Common myeloid progenitor, CD34-positive (primary cell): ENCODE measurements at regions not wholly inside any gene's neighbourhood (a gene's known extent, or its start where the extent isn't known, plus 50 kb on each side); places are given as distances from the start of the nearest gene placed in this dataset.

Experiments
- CTCF ChIA-PET: fragments of 350-600 bp; sonication (Branson Sonifier 250); formaldehyde crosslinking; loops from one replicate; lab custom pipeline; 2021; ENCODE audit warnings: antibody characterized with exemption; lab: Charles Lee
- POLR2A ChIA-PET: fragments of 350-600 bp; sonication (Branson Sonifier 250); formaldehyde crosslinking; loops from one replicate; lab custom pipeline; 2021; ENCODE audit warnings: antibody characterized with exemption; lab: Charles Lee
- DNase-seq, 3 donors: peaks; one replicate each; pipeline versions ENCODE4 v3.0.0 to v3.0.0-alpha.2; 2013
- H3K27ac ChIP-seq, 2 experiments: 1 replicate in 1 of 2; 2 replicates in 1 of 2; pipeline ENCODE4 v1.7.0; 2013; ENCODE audit warnings: inconsistent platforms in 2 of 2, low read length in 2 of 2, mild to moderate bottlenecking in 2 of 2, low read depth in 1 of 2, moderate library complexity in 1 of 2; ENCODE audit not compliant: severe bottlenecking in 2 of 2, insufficient read depth in 1 of 2, poor library complexity in 1 of 2
- H3K27me3 ChIP-seq, 5 experiments: replicated peaks in 2 of 5; 1 replicate in 3 of 5; 2 replicates in 2 of 5; pipeline versions ENCODE4 v1.6.1 to v1.7.0; 2013; ENCODE audit warnings: low read length in 4 of 5, mild to moderate bottlenecking in 2 of 5, moderate library complexity in 2 of 5, inconsistent platforms in 1 of 5; ENCODE audit not compliant: insufficient read depth in 5 of 5, control insufficient read depth in 4 of 5
- H3K36me3 ChIP-seq, 4 experiments: 1 replicate in 2 of 4; 2 replicates in 2 of 4; pipeline versions ENCODE4 v1.6.1 to v1.7.0; 2013; ENCODE audit warnings: low read length in 3 of 4, control low read depth in 1 of 4, mild to moderate bottlenecking in 1 of 4; ENCODE audit not compliant: control insufficient read depth in 4 of 4, insufficient read depth in 4 of 4
- H3K4me1 ChIP-seq, 4 experiments: 1 replicate in 3 of 4; 2 replicates in 1 of 4; pipeline versions ENCODE4 v1.6.1 to v1.7.1; 2013; ENCODE audit warnings: low read length in 3 of 4, mild to moderate bottlenecking in 3 of 4, control low read depth in 1 of 4, inconsistent platforms in 1 of 4, moderate library complexity in 1 of 4; ENCODE audit not compliant: control insufficient read depth in 4 of 4, insufficient read depth in 4 of 4; ENCODE audit errors: control extremely low read depth in 1 of 4
- H3K4me3 ChIP-seq, 7 experiments: 1 replicate in 4 of 7; 2 replicates in 3 of 7; pipeline versions ENCODE4 v1.5.1 to v1.7.0; 2013; ENCODE audit warnings: mild to moderate bottlenecking in 7 of 7, low read length in 6 of 7, moderate library complexity in 6 of 7, inconsistent platforms in 2 of 7, low read depth in 2 of 7, control low read depth in 1 of 7; ENCODE audit not compliant: insufficient read depth in 4 of 7, control insufficient read depth in 1 of 7; ENCODE audit errors: extremely low read depth in 1 of 7
- H3K9me3 ChIP-seq, 5 experiments: 1 replicate in 4 of 5; 2 replicates in 1 of 5; pipeline versions ENCODE4 v1.6.1 to v1.7.1; 2013; ENCODE audit warnings: low read length in 4 of 5, mild to moderate bottlenecking in 2 of 5, inconsistent platforms in 1 of 5, low read depth in 1 of 5, moderate library complexity in 1 of 5; ENCODE audit not compliant: control insufficient read depth in 4 of 5, insufficient read depth in 2 of 5; ENCODE audit errors: control extremely low read depth in 1 of 5
- WGBS: methylation state at CpG from one replicate; pipeline ENCODE4 v1.1.5; 2013; ENCODE audit not compliant: insufficient coverage; 5-methylcytosine and 5-hydroxymethylcytosine counted together

DNA sequence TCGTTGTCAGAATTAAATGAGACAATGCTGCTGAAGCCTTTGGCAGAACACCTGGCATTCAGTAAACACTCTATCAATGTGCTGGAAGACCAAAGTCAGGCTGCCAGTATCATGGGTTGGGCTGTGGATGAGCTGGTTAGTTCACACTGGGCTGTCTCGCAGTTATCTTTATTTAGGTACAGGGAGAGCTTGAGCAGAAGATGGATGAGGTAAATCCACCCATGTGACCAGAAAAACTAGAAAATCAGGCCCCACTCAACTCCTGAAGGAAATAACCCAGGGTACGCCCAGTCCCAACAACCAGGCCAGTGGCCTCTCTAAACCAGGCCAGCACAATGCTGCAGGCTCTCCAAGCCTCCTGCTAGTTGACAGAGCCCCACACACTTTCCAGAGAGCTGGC is 330.3 kb downstream of the TNS1 start:
- CTCF ChIA-PET: no interaction called here
- DNase-seq: no peak

DNA sequence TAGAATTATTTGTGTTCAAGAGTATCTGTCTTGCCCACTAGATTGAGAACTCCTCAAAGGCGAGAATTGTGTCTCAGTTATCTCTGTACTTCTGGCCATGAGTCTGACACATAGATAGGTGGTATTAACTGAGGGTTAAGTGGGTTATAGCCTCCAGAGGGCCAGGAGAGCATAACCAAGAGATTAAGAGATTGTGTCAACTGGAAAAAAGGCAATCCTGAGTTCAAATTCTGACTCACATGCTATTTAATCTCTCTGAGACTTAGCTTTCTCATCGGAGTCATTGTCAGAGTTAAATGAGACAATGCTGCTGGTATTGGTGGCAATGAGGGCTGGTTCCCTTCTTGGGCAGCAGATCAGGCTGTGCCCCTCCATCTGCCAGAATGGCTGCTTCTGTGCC is 330.9 kb downstream of the TNS1 start:
- CTCF ChIA-PET: no interaction called here
- no peak overlapping the region for H3K27ac ChIP-seq
- DNase-seq: no peak
- no peaks in the 10 kb centered on the region for H3K36me3 ChIP-seq
- POLR2A ChIA-PET: no interaction called here
- H3K4me1 ChIP-seq: no peaks in the 10 kb centered on the region
- no peak overlapping the region for H3K4me3 ChIP-seq
- no peaks in the 10 kb centered on the region for H3K9me3 ChIP-seq
- 70% methylated on average over 2 of the region's 2 CpGs for WGBS
- peaks cover 0 to 3% (median 0%) of the 10 kb centered on the region in 5 experiments for H3K27me3 ChIP-seq

More for the DNA sequence above, 330.3 kb downstream of the TNS1 start:
- no peaks in the 10 kb centered on the region for H3K36me3 ChIP-seq
- no peaks in the 10 kb centered on the region for H3K4me1 ChIP-seq
- WGBS: 89% methylated on average over 3 of the region's 3 CpGs
- H3K27ac ChIP-seq: no peak overlapping the region
- H3K9me3 ChIP-seq: no peaks in the 10 kb centered on the region
- POLR2A ChIA-PET: no interaction called here
- peaks cover 0 to 3% (median 0%) of the 10 kb centered on the region in 5 experiments for H3K27me3 ChIP-seq
- H3K4me3 ChIP-seq: no peak overlapping the region

DNA sequence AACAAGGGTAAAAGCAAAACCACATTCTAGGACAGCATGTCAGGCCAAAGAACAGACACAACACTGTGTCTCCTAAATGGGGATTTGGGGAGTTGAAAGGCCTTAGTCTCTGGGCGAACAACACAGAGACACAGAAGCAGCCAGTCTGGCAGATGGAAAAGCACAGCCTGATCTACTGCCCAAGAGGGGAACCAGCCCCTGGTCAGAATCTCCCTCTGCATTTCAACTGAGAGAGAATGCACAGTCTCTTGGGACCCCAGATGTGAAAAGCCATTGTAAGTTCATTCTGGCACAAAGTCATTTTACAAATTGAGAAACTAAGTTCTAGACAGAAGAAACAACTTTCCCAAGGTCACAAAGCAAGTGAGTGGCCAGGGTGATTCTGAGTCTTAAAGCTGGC is 331.7 kb downstream of the TNS1 start:
- Histone ChIP-seq H3K4me3 (no peak overlapping the region), H3K36me3 (no peaks in the 10 kb centered on the region), H3K27me3 (peaks cover 0 to 3% (median 0%) of the 10 kb centered on the region in 5 experiments), H3K27ac (no peak overlapping the region), H3K4me1 (no peaks in the 10 kb centered on the region), H3K9me3 (no peaks in the 10 kb centered on the region)
- DNase-seq: no peak
- WGBS: 100% methylated on average over 1 of the region's 1 CpG
- ChIA-PET CTCF (no interaction called here), POLR2A (no interaction called here)

DNA sequence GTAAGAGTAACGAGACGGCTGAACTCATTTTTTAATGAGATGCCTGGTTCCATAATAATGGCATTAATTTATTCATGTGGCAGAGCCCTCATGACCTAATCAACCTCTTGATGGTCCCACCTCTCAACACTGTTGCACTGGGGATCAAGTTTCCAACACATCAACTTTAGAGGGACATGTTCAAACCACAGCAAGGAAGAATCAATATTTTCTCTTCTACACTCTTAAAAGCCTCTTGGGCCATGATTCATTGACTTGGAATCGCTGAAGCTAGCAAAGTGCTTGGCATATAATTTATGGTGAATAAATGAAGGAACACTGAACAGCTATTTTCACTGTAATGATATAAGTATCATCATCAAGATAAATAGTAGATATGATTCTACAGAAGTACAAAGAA is 333.0 kb downstream of the TNS1 start:
- peaks cover 0 to 3% (median 0%) of the 10 kb centered on the region in 5 experiments for H3K27me3 ChIP-seq
- H3K9me3 ChIP-seq: no peaks in the 10 kb centered on the region
- POLR2A ChIA-PET: no interaction called here
- no peaks in the 10 kb centered on the region for H3K4me1 ChIP-seq
- CTCF ChIA-PET: no interaction called here
- H3K36me3 ChIP-seq: no peaks in the 10 kb centered on the region
- WGBS: no CpG with 5 or more reads among the region's 3 CpGs
- H3K27ac ChIP-seq: no peak overlapping the region
- no peak overlapping the region for H3K4me3 ChIP-seq
- DNase-seq: no peak

DNA sequence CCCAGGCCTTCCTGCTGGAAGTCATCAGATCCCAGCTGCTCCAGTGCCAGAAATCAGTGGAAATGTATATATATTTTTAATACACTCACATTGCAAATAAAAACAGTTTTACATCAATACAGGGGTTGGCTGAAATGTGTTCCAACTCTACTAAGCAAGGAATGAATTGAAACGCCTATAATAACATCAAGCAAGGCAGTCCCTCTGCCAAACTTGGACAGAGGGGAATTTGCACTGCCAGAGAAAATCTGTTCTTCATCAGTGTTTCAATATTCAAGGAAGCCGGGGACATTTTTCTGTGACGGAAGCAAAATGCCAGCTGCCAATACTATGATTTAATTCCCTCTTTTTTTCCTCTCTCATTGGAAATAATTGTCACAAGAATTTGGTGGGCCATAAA is 335.3 kb downstream of the TNS1 start:
- CTCF ChIA-PET: interaction anchor here (1.6 kb wide), 1 partner anchor 14 kb away, joined by 4 read pairs; no protein-coding TSS in a partner anchor

DNA sequence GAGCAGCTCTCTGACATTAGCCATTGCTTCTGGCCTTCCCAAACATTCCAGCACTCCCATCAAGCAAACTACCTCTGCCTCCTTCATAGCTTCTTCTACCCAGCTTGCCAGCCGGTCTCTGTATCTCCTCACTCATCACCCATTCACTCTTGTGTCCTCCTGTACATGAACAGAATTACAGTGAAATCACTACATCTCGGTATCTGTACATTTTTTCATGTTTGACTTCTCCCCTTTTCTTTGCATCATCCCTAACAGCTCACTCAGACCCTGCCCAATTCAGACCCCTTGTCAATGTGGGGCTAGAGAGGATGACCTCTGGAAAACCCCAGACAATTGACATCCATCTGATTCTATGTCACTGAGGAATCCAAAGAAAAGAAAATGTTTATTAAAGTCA is 335.8 kb downstream of the TNS1 start:
- ChIA-PET POLR2A (no interaction called here), CTCF (interaction anchor here (1.6 kb wide), 1 partner anchor 14 kb away, joined by 4 read pairs; no protein-coding TSS in a partner anchor)
- Histone ChIP-seq H3K27ac (no peak overlapping the region), H3K36me3 (no peaks in the 10 kb centered on the region), H3K4me1 (no peaks in the 10 kb centered on the region), H3K9me3 (no peaks in the 10 kb centered on the region), H3K27me3 (peaks cover 0 to 3% (median 0%) of the 10 kb centered on the region in 5 experiments), H3K4me3 (no peak overlapping the region)
- 83% methylated on average over 1 of the region's 2 CpGs for WGBS
- DNase-seq: no peak

More for the DNA sequence above, 335.3 kb downstream of the TNS1 start:
- POLR2A ChIA-PET: no interaction called here
- Histone ChIP-seq H3K27me3 (peaks cover 0 to 3% (median 0%) of the 10 kb centered on the region in 5 experiments), H3K9me3 (no peaks in the 10 kb centered on the region), H3K4me1 (no peaks in the 10 kb centered on the region), H3K27ac (no peak overlapping the region), H3K36me3 (no peaks in the 10 kb centered on the region), H3K4me3 (no peak overlapping the region)
- DNase-seq: no peak
- WGBS: 91% methylated on average over 1 of the region's 3 CpGs

DNA sequence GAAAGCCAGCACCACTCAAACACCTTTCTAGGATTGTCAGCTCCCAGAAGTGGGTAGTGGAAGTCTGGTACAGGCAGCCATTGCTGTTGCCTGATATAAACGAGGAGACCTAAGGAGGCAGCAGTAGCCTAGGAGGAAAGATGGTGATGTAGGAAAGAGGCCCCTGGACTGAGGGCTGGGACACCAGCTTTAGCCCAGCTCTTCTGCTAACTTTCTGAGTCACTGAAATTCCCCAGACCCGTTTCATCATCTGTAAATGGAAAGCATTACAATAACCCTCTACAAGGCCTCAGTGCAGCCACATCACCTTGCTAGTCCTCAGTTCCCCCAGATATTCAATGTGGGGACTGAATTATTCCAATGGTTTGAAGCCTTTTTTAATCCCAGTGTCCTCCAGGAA is 336.5 kb downstream of the TNS1 start:
- no peak for DNase-seq
- H3K4me1 ChIP-seq: no peaks in the 10 kb centered on the region
- peaks cover 0 to 5% (median 0%) of the 10 kb centered on the region in 5 experiments for H3K27me3 ChIP-seq
- ChIA-PET CTCF (interaction anchor here (1.6 kb wide), 1 partner anchor 13 kb away, joined by 4 read pairs; no protein-coding TSS in a partner anchor), POLR2A (no interaction called here)
- no peaks in the 10 kb centered on the region for H3K9me3 ChIP-seq
- H3K36me3 ChIP-seq: no peaks in the 10 kb centered on the region
- no peak overlapping the region for H3K4me3 ChIP-seq
- H3K27ac ChIP-seq: no peak overlapping the region
- 100% methylated on average over 1 of the region's 2 CpGs for WGBS
